GM08714 (cell line): ENCODE measurements at regions not wholly inside any gene's neighbourhood (a gene's known extent, or its start where the extent isn't known, plus 50 kb on each side); places are given as distances from the start of the nearest gene placed in this dataset.

Experiments used
- H3K4me3 ChIP-seq: fragments of 200-500 bp; sonication (Bioruptor generic); 2 replicates; pipeline ENCODE4 v1.5.1; 2014; ENCODE audit warnings: mild to moderate bottlenecking, low read length, inconsistent platforms
- ZNF274 ChIP-seq: IDR thresholded peaks from 2 replicates; pipeline ENCODE4 v1.6.1; 2012; ENCODE audit warnings: mild to moderate bottlenecking, low read depth, low read length

DNA sequence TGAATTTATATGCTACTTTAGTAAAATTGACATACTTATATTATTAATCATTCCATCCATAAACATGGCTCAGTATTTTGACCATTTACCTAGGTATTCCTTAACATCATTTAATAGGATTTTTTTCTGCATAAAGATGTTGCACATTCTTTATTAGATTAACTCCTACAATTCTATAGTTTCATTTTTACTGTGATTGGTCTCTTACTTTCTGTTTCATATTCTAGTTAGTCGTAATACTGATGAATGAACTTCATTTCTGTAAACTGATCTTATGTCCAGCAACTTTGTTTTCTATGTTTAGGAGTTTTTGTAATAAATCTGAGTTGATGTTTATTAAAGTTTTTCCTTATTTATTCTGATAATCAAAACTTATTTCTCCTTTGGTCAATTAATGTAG lies 278.2 kb upstream of the CXXC4 start:
- TF ChIP-seq ZNF274 = no peak
- no peak overlapping the region for H3K4me3 ChIP-seq

DNA sequence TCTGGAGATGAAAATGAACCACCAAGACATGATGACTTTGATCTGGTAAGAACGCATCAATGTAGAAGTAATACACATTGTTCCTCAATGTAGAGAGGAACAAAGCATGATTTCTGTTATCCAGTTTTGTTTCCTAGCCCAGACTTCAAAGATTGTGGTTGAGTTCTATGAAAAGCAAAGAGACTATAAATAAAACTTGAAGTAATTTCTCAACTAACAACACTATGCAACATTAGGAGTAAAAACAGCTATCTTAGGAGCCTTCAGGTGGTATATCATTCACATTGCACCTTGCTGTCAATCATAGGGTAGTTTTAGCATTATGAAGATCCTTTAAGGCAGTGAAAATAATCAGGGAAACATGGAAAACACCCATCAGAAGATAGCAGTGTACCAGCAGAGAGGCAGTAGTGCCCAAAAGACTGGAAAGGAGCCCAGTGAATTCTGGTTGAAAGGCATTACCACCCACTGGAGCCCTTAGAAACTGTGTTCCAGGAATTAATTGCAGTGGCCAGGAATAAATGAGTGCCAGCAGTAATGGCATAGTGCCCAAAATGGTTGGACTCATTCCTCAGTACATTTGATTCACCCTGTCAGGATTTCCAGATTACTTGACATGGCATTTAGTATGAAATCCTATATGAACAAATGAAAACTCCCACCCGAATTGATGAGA lies 300.7 kb upstream of the CXXC4 start:
- no peak overlapping the region for H3K4me3 ChIP-seq
- TF ChIP-seq ZNF274 = no peak

DNA sequence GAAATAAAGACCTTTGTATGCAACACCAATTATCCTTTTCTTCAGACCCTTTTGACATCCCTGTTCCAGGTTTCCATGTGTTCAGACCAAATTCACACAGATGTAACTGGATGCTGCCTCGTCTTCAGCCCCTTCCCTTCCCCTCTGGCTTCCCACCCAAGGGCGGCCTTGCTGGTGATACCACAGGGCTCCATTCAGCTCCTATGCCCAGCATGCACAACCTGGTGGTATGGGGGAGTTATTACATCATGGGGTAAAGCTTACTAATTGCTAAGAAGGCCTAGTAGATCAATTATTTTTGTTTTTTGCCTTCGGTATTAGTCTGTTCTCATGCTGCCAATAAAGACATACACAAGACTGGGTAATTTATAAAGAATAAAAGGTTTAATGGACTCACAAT lies 317.0 kb upstream of the CXXC4 start:
- no peak for TF ChIP-seq ZNF274
- H3K4me3 ChIP-seq = no peak overlapping the region

DNA sequence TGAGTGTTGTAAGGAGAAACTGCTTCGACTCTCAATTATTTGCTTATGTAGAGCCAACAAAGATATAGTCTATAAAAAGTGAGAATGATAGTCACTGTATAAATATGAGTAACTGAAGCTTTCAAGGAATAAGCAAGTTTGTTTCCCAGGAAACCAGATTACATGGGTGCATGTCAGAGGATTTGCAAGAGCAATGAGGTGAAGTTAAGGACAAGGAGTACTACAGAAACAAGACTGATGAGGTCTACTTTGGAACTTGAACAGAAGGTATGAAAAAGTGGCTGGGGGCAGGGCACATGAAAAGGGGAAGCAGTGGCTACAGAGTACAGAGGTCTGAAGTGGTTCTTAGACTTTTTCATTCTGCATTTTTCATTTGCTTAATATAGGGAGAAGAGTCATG lies 321.0 kb upstream of the CXXC4 start:
- no peak overlapping the region for H3K4me3 ChIP-seq
- TF ChIP-seq ZNF274 = no peak

DNA sequence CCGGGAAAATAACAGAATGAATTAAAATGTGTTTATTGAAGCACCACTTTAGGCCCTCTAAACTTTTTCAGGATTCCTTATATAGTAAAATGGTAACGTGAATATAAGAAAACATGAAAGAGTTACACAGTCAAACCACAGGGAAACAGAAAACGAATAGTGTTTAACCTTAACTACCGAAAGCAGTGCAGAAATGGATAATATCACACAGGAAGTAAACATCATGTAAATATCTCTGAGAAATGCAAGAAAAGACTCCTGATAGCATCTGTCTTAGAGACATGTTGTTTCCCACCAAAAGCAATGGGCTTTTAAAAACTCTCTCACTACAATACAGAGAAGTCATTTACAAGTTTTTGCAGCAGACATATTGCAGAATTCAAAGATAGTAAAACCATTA lies 323.9 kb upstream of the CXXC4 start:
- H3K4me3 ChIP-seq = no peak overlapping the region
- TF ChIP-seq ZNF274 = no peak

DNA sequence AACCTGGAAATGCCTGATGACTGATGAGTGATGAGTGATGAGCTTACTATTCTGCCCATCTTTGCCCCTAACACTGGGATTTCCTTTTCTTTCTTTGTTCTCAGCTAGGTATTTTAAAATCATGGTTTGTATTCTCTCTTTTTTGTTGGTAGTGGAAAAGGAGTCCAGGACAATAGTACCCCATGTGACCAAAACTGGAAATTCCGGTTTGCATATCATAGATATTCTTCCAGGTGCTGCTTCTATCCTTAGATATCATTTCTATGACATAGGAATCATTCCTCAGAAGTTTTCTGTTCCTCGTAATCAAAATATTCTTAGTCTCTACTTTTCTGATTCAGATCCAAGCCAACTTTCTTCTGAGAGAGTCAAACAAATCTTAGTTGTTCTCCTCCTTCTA lies 320.5 kb upstream of the TET2 start:
- no peak overlapping the region for H3K4me3 ChIP-seq
- TF ChIP-seq ZNF274 = no peak

DNA sequence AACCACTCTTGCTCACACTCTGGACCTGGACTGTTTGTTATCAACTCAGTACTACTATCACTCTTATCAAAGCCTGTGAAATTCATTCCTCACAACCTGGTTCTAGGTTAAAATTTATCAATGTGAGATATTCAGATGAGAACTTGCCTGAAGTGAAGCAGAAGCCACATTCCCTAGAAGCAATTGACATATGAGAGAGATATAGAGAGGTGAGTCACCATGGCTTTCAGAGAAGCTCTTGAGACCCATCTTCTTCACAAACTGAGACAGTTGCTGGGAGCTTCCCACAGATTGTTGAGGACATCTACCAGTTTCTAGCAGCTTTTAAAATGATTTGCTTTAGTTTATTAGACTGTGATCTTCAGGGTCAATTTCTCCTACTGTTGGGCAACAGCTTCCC lies 316.9 kb upstream of the TET2 start:
- no peak for TF ChIP-seq ZNF274
- H3K4me3 ChIP-seq = no peak overlapping the region

DNA sequence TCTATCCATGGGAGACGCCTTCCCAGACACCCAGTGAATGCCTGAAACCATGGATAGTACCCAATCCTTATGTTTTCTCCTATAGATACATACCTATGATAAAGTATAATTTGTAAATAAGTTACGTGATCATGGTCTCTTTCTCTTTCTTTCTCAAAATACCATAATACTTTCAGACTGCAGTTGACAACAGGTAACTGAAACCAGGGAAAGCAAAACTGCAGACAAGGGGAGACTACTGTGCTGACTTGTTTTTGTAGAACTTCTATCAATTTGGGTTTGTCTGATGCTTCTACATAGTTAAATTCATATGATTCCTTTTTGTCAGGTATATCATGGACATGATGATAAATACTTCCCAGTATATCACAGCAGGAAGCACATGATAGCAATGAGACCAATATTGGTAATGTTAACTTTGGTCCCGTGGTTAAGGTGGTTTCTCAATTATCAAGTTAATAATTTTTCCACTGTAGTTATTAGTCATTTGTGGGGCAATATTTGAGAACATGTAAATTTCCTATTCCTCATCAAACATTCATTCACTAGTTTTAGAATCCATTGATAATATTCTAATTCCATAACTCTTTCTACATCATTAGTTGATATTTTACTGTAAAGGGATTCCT lies 298.0 kb upstream of the TET2 start:
- no peak for TF ChIP-seq ZNF274
- H3K4me3 ChIP-seq = no peak overlapping the region

DNA sequence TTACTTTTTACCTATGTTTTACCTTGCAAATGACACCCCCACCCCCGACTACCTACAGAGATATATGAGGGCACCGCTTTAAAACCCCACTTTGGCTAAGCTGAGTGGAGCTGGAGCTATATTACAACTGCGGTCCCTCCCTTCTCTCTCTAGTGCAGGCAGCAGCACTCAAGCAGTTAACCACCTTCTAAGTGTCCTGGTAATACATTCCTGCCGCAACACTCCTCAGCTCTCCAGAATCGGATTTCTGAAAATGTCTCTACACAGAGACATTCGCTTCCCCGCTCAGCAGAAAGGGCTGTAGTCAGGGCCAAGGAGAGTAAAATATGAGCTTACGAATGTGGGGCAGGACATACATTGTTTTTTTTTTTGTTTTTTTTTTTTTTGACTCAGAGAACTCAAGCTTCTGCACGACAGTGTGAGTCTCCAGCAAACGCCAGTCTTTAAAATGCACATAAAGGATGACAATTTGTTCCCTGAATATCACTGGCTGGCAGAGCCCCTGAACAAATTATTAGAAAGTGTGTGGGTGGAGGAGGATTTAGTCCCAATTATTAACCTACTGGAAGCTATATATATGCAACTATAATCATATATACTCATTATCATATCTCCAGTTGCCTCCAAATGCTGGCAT lies 287.0 kb upstream of the TET2 start:
- no peak for TF ChIP-seq ZNF274

DNA sequence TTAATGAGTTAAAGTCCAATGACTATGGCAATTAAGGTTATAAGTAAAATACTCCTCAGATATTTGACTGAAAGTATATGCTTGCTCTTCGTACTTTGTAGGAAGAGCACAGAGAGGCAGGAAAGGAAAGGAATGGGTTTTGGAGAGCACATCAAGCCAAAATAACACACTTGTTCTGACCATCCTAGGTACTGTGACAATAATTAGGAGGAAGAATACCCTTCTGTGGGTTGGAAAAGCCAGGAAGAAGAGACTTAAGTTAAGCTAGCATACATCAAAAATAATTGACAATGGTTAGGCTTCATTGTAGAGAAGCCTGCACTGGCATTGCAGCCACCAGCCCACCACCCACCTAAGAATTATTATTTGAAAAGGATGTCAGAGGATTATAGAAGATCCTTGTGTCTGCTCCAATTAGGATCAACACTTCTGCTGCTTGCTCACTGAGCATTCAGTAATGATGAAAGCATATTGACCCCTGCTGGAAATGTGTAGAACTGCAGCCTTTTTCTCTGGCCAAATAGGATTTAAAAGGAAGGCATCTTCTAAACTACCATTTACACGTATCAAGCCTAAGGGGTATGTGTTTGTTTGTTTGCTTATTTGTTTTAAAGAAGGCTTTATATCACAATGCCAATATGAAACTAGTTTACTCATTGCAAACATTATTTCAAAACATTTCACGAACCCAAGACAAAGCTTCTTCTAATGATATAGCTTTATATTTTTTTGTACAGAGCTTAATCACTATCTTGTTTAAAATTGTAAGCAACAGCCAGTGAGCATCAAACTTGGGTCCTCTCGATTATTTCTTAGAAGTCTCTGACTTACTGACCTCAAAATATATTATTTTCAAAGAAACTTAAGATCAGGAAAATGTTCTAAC lies 286.2 kb upstream of the TET2 start:
- no peak overlapping the region for H3K4me3 ChIP-seq
- TF ChIP-seq ZNF274 = no peak

More for the DNA sequence above, 287.0 kb upstream of the TET2 start:
- H3K4me3 ChIP-seq = no peak overlapping the region

DNA sequence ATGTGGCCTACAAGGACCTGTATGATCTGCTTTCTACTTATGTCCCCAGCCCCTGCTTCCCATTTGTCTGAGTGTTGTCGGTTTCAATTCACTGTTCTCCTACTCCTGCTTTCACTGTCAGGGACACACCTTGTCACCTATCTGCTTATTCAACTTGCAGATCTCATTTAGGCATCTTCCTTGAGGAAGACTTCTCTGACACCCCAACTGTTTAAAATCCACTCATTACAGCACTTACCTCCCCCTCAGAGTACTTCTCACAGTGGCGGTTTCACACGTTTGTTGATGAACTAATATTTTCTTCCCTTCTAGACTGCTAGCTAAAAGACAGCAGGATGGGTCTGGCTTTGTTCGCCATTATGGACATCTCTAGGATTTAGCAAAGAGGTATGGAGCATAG lies 279.9 kb upstream of the TET2 start:
- no peak overlapping the region for H3K4me3 ChIP-seq
- TF ChIP-seq ZNF274 = no peak

DNA sequence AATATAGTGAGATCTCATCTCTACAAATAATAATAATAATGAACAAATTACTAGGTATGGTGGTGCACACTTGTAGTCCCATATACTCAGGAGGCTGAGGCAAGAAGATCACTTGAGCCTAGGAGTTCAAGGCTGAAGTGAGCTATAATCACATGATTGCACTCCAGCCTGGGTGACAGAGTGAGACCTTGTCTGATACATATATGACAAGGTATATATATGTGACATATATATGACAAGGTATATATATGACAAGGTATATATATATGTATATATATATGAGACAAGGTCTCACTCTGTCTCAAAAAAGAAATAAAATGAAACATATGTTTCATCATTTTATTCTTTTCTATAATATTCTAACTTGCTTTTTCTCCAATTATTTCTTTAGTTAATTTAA lies 278.1 kb upstream of the TET2 start:
- no peak for TF ChIP-seq ZNF274
- no peak overlapping the region for H3K4me3 ChIP-seq

DNA sequence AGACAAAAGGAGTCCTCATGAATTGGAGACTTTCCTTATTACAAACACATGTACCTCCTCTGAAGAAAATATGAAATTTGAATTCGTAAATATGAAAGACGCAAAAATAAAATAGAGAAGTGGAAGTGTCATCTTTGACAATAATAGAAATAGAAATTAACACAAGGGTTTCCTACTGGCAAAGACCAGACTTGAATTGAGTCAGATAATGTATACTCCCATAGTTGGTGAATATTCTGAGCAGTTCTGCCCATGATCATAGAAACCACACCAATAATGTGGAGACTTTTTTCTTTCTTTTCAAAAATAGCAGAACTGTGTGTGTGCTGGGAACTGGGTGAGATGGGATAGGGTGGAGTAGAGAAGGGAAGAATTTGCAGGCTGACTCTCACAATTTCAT lies 277.7 kb upstream of the TET2 start:
- TF ChIP-seq ZNF274 = no peak
- H3K4me3 ChIP-seq = no peak overlapping the region

DNA sequence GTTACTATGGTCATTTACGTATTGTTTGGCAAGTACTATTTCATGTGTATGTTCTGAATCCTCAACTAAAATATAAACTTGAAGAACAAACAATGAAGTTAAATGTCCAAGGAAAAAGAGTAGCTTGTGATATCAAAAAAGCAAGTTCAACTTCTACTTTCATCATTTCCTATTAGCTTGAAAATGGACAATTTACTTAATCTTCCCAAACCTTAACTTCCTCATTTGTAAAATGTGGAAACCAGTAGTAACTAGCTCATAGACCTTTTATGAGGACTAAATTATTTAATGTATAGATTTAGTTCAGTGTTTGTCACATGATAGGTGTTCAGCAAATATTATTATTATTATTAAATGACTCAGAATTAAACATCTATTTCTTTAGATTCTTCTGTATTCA lies 276.8 kb upstream of the TET2 start:
- no peak for TF ChIP-seq ZNF274
- H3K4me3 ChIP-seq = no peak overlapping the region
